ENCODE measurements at regions not wholly inside any gene's neighbourhood (a gene's known extent, or its start where the extent isn't known, plus 50 kb on each side); places are given as distances from the start of the nearest gene placed in this dataset.

- no peak for DNase-seq (ENCODE audit: low read depth in 1 of 2, low spot score in 1 of 2)
- H3K27me3 ChIP-seq (ENCODE audit: insufficient read depth, poor library complexity, severe bottlenecking): no peaks in the 10 kb centered on the region
- TF ChIP-seq SPI1 (IDR thresholded peaks at IDR 0.05; ENCODE audit: borderline replicate concordance, low read depth): no peak
- no peak for TF ChIP-seq GABPA (IDR thresholded peaks at IDR 0.05; ENCODE audit: low read depth)
- TF ChIP-seq, protein P1, sequence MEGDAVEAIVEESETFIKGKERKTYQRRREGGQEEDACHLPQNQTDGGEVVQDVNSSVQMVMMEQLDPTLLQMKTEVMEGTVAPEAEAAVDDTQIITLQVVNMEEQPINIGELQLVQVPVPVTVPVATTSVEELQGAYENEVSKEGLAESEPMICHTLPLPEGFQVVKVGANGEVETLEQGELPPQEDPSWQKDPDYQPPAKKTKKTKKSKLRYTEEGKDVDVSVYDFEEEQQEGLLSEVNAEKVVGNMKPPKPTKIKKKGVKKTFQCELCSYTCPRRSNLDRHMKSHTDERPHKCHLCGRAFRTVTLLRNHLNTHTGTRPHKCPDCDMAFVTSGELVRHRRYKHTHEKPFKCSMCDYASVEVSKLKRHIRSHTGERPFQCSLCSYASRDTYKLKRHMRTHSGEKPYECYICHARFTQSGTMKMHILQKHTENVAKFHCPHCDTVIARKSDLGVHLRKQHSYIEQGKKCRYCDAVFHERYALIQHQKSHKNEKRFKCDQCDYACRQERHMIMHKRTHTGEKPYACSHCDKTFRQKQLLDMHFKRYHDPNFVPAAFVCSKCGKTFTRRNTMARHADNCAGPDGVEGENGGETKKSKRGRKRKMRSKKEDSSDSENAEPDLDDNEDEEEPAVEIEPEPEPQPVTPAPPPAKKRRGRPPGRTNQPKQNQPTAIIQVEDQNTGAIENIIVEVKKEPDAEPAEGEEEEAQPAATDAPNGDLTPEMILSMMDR (IDR thresholded peaks at IDR 0.05; ENCODE audit: insufficient read depth, low read length): no peak
- no peak for TF ChIP-seq POLR2AphosphoS5 (IDR thresholded peaks at IDR 0.05; ENCODE audit: low read depth)
- H3K4me3 ChIP-seq (replicated peaks; ENCODE audit: insufficient read depth, low read length): no peak overlapping the region
- no peak overlapping the region for H3K27ac ChIP-seq (replicated peaks)
Observed at GRCh38 chr4:81272671-81273070, 57.6 kb upstream of the PRKG2 start.

All from HL-60 (cell line).